GM12873 (cell line): ENCODE measurements at regions not wholly inside any gene's neighbourhood (a gene's known extent, or its start where the extent isn't known, plus 50 kb on each side); places are given as distances from the start of the nearest gene placed in this dataset.

Experiments
- CTCF ChIP-seq: IDR thresholded peaks from 2 replicates; pipeline ENCODE4 v1.5.1; 2012; ENCODE audit warnings: low read depth, mild to moderate bottlenecking, moderate library complexity, low read length, control low read depth; ENCODE audit not compliant: insufficient read depth; ENCODE audit errors: missing control alignments

GRCh38 chr3:147119989-147120388 is 286.4 kb downstream of the ZIC4 start:
- no peak for TF ChIP-seq CTCF

GRCh38 chr3:147119346-147119745 is 287.0 kb downstream of the ZIC4 start:
- no peak for TF ChIP-seq CTCF

- TF ChIP-seq CTCF, result no peak
Observed at GRCh38 chr3:147118611-147119010, 287.7 kb downstream of the ZIC4 start.

- no peak for TF ChIP-seq CTCF
Observed at GRCh38 chr3:147117631-147118030, 288.7 kb downstream of the ZIC4 start.

- TF ChIP-seq CTCF, result no peak
Observed at GRCh38 chr3:147113293-147114044, 292.9 kb downstream of the ZIC4 start.

GRCh38 chr3:147099076-147099475 is 307.3 kb downstream of the ZIC4 start:
- no peak for TF ChIP-seq CTCF

- TF ChIP-seq CTCF, result no peak
Observed at GRCh38 chr3:147090461-147090860, 315.9 kb downstream of the ZIC4 start.
